ENCODE measurements at regions not wholly inside any gene's neighbourhood (a gene's known extent, or its start where the extent isn't known, plus 50 kb on each side); places are given as distances from the start of the nearest gene placed in this dataset.
"Not testable (repeated sequence)": the region's sequence is repeated elsewhere in the genome, so short reads cannot be mapped to it uniquely, and the experiment has no call there.

DNA sequence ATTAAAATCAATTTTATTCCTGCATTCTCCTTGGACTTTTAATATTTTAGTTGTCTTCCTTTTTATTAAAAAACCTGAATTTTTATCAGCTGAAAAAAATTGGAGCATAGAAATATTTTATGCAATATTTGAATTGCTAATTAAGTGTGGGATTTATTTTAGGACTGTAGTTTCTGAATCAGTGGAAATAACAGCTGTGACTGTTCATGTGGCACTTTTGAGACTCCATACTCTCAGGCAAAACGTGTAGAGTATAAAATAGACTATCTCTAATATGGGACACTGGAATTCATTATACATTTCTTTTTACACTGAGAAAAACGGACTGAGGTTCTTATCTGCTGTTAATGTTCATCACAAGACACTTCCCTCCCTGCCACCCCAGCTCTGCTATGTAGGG is 558.3 kb upstream of the TPK1 start:
- no peaks in the 10 kb centered on the region for H3K36me3 Mint-ChIP-seq (ENCODE audit: low read depth)
- ChIA-PET POLR2A (interaction anchor here (0.6 kb wide), 1 partner anchor 502 kb away, joined by 3 read pairs; no protein-coding TSS in a partner anchor), CTCF (no interaction called here)
- H3K27me3 Mint-ChIP-seq: no peaks in the 10 kb centered on the region
- H3K9me3 Mint-ChIP-seq: peaks cover 2% of the 10 kb centered on the region
- H3K27ac Mint-ChIP-seq: no peak overlapping the region
- no peak for DNase-seq
- H3K4me1 Mint-ChIP-seq: no peaks in the 10 kb centered on the region
- H3K4me3 Mint-ChIP-seq: no peak overlapping the region

GRCh38 chr7:145382762-145383161 is 546.9 kb upstream of the TPK1 start:
- DNase-seq: no peak
- Mint-ChIP-seq H3K4me3 (no peak overlapping the region), H3K9me3 (peaks cover 6% of the 10 kb centered on the region), H3K4me1 (no peaks in the 10 kb centered on the region), H3K36me3 (ENCODE audit: low read depth) (no peaks in the 10 kb centered on the region), H3K27me3 (no peaks in the 10 kb centered on the region), H3K27ac (no peak overlapping the region)
- POLR2A ChIA-PET: no interaction called here
- CTCF ChIA-PET: no interaction called here

- DNase-seq: no peak
- no peaks in the 10 kb centered on the region for H3K9me3 Mint-ChIP-seq
- POLR2A ChIA-PET: no interaction called here
- no peaks in the 10 kb centered on the region for H3K4me1 Mint-ChIP-seq
- H3K36me3 Mint-ChIP-seq (ENCODE audit: low read depth): no peaks in the 10 kb centered on the region
- H3K27ac Mint-ChIP-seq: no peak overlapping the region
- H3K4me3 Mint-ChIP-seq: no peak overlapping the region
- CTCF ChIA-PET: no interaction called here
- no peaks in the 10 kb centered on the region for H3K27me3 Mint-ChIP-seq
These were observed 542.3 kb upstream of the TPK1 start for GRCh38 chr7:145378197-145378596.

- no peak overlapping the region for H3K4me3 Mint-ChIP-seq
- no peaks in the 10 kb centered on the region for H3K36me3 Mint-ChIP-seq (ENCODE audit: low read depth)
- H3K9me3 Mint-ChIP-seq: peaks cover 16% of the 10 kb centered on the region
- H3K4me1 Mint-ChIP-seq: no peaks in the 10 kb centered on the region
- ChIA-PET CTCF (no interaction called here), POLR2A (no interaction called here)
- DNase-seq: no peak
- no peaks in the 10 kb centered on the region for H3K27me3 Mint-ChIP-seq
- H3K27ac Mint-ChIP-seq: no peak overlapping the region
These were observed 524.8 kb upstream of the TPK1 start for GRCh38 chr7:145360511-145361100.

GRCh38 chr7:145350334-145350733 is 514.5 kb upstream of the TPK1 start:
- Mint-ChIP-seq H3K4me3 (no peak overlapping the region), H3K36me3 (ENCODE audit: low read depth) (no peaks in the 10 kb centered on the region), H3K9me3 (peaks cover 11% of the 10 kb centered on the region), H3K4me1 (no peaks in the 10 kb centered on the region), H3K27ac (no peak overlapping the region), H3K27me3 (no peaks in the 10 kb centered on the region)
- ChIA-PET CTCF (no interaction called here), POLR2A (no interaction called here)
- no peak for DNase-seq

GRCh38 chr7:145349452-145349851 is 513.6 kb upstream of the TPK1 start:
- POLR2A ChIA-PET; DNase-seq; H3K27ac Mint-ChIP-seq; H3K4me3 Mint-ChIP-seq; H3K27me3 Mint-ChIP-seq; H3K36me3 Mint-ChIP-seq (ENCODE audit: low read depth); CTCF ChIA-PET; H3K4me1 Mint-ChIP-seq: not testable (repeated sequence)
- H3K9me3 Mint-ChIP-seq: peaks cover 11% of the 10 kb centered on the region

GRCh38 chr7:145347271-145347670 is 511.4 kb upstream of the TPK1 start:
- peaks cover 8% of the 10 kb centered on the region for H3K9me3 Mint-ChIP-seq
- no peak for DNase-seq
- H3K4me1 Mint-ChIP-seq: no peaks in the 10 kb centered on the region
- no peak overlapping the region for H3K27ac Mint-ChIP-seq
- CTCF ChIA-PET: no interaction called here
- H3K27me3 Mint-ChIP-seq: no peaks in the 10 kb centered on the region
- POLR2A ChIA-PET: no interaction called here
- no peaks in the 10 kb centered on the region for H3K36me3 Mint-ChIP-seq (ENCODE audit: low read depth)
- no peak overlapping the region for H3K4me3 Mint-ChIP-seq

DNA sequence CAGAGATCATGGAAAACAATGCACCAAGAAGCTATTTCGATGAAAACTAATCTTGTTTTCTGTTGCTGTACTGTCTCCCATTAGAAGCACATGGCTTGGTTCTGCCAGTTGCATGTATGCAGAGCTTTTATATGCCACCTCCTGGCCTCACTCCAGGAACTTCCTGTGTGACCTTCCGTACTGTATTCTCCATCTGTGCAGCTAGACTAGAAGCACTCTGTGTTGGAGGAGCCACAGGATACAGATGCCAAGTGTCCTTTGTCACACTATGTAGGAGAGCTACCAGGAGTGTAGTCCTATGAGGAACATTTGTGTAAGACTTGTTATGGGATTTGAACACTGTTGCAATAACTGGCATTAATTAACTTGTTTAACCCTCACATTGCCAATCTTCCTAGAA is 503.5 kb upstream of the TPK1 start:
- no peak overlapping the region for H3K27ac Mint-ChIP-seq
- no peaks in the 10 kb centered on the region for H3K36me3 Mint-ChIP-seq (ENCODE audit: low read depth)
- ChIA-PET CTCF (no interaction called here), POLR2A (no interaction called here)
- no peak overlapping the region for H3K4me3 Mint-ChIP-seq
- no peaks in the 10 kb centered on the region for H3K4me1 Mint-ChIP-seq
- H3K27me3 Mint-ChIP-seq: no peaks in the 10 kb centered on the region
- no peaks in the 10 kb centered on the region for H3K9me3 Mint-ChIP-seq
- no peak for DNase-seq

GRCh38 chr7:145331522-145331921 is 495.7 kb upstream of the TPK1 start:
- Mint-ChIP-seq H3K27me3 (no peaks in the 10 kb centered on the region), H3K9me3 (no peaks in the 10 kb centered on the region), H3K4me3 (no peak overlapping the region), H3K36me3 (ENCODE audit: low read depth) (no peaks in the 10 kb centered on the region), H3K27ac (no peak overlapping the region), H3K4me1 (no peaks in the 10 kb centered on the region)
- POLR2A ChIA-PET: no interaction called here
- DNase-seq: no peak
- CTCF ChIA-PET: no interaction called here

DNA sequence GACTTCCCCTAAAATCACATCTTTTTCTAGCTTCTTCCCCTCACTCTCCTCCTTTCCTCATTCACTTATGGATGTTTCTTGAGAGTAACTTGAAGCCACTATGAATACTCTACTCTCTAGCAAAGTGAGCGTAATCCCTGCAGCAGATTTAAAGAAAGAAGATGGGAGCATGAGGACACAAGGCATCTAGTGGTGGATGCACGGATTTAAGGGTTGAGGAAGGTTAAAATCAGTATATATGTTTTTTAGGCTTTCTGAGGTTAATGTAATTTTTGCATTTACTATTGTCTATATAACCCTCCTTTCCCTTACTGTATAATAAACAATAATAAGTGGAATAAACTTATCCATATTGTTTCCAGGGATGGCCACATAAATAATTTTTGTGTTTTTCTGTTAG is 495.2 kb upstream of the TPK1 start:
- DNase-seq: no peak
- POLR2A ChIA-PET: no interaction called here
- Mint-ChIP-seq H3K4me3 (no peak overlapping the region), H3K36me3 (ENCODE audit: low read depth) (no peaks in the 10 kb centered on the region), H3K9me3 (no peaks in the 10 kb centered on the region), H3K27ac (no peak overlapping the region), H3K4me1 (no peaks in the 10 kb centered on the region), H3K27me3 (no peaks in the 10 kb centered on the region)
- CTCF ChIA-PET: no interaction called here

- DNase-seq: no peak
- Mint-ChIP-seq H3K4me3 (no peak overlapping the region), H3K27me3 (no peaks in the 10 kb centered on the region), H3K4me1 (no peaks in the 10 kb centered on the region), H3K9me3 (peaks cover 3% of the 10 kb centered on the region), H3K27ac (no peak overlapping the region), H3K36me3 (ENCODE audit: low read depth) (no peaks in the 10 kb centered on the region)
- ChIA-PET CTCF (no interaction called here), POLR2A (no interaction called here)
These were observed 491.8 kb upstream of the TPK1 start for GRCh38 chr7:145327646-145328045.

DNA sequence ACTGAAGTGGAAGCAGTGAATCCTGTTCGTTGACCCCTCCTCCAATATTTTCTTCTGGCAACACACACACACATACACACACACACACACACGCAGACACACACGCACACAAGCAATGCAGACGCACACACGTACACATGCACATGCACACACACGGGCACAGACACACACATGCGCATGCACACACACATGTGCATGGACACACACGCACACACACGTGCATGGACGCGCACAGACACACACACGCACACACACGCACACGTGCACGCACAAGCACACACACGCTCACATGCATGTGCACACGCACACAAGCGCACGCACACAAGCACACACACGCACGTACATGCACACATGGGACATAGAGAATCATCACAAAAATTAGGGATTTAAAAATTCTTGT is 488.2 kb upstream of the TPK1 start:
- POLR2A ChIA-PET: no interaction called here
- no peak for DNase-seq
- Mint-ChIP-seq H3K27ac (no peak overlapping the region), H3K36me3 (ENCODE audit: low read depth) (no peaks in the 10 kb centered on the region), H3K9me3 (peaks cover 5% of the 10 kb centered on the region), H3K4me3 (no peak overlapping the region), H3K27me3 (no peaks in the 10 kb centered on the region), H3K4me1 (no peaks in the 10 kb centered on the region)
- CTCF ChIA-PET: no interaction called here

- Mint-ChIP-seq H3K36me3 (ENCODE audit: low read depth) (no peaks in the 10 kb centered on the region), H3K9me3 (peaks cover 5% of the 10 kb centered on the region), H3K27ac (no peak overlapping the region), H3K4me1 (no peaks in the 10 kb centered on the region), H3K4me3 (no peak overlapping the region), H3K27me3 (no peaks in the 10 kb centered on the region)
- DNase-seq: no peak
- CTCF ChIA-PET: no interaction called here
- POLR2A ChIA-PET: no interaction called here
These were observed 477.7 kb upstream of the TPK1 start for GRCh38 chr7:145313551-145313950.

DNA sequence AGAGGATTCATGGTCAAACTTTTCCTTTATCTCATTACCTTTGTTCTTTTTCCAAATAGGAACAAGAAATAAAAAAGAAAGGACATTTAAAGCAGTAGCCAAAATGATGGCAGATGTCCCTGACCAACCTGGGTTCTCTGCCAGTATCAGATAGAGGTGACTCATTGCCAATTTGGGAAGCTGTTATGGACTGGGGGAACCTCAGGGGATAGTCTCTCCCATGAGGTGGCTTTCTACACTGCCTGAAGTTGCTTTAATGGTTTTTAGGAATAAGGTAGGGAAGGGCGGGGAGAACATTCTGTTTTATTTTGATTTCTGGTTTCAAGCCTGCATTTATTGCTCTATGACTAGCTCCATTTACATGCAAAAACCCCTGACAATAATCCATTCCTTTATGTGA is 457.9 kb upstream of the TPK1 start:
- Mint-ChIP-seq H3K27ac (no peak overlapping the region), H3K4me1 (no peaks in the 10 kb centered on the region), H3K9me3 (peaks cover 2% of the 10 kb centered on the region), H3K4me3 (no peak overlapping the region), H3K36me3 (ENCODE audit: low read depth) (no peaks in the 10 kb centered on the region), H3K27me3 (no peaks in the 10 kb centered on the region)
- ChIA-PET POLR2A (no interaction called here), CTCF (no interaction called here)
- no peak for DNase-seq

Measured in activated CD4-positive, alpha-beta T cell treated with anti-CD3 and anti-CD28 coated beads, Interleukin-2, amount 10 ng/mL, durations not matched to agents 7 days and 5 days (primary cell).